Glutamatergic neuron (in vitro differentiated cells): ENCODE measurements at regions not wholly inside any gene's neighbourhood (a gene's known extent, or its start where the extent isn't known, plus 50 kb on each side); places are given as distances from the start of the nearest gene placed in this dataset.

Experiments
- DNase-seq: peaks from one replicate; pipeline ENCODE4 v3.0.0; 2022
- H3K27ac Mint-ChIP-seq: one replicate; pipeline ENCODE4 v1.8.0; 2020; ENCODE audit warnings: mild to moderate bottlenecking, mixed read lengths, inconsistent platforms; ENCODE audit not compliant: unreplicated experiment
- H3K27me3 Mint-ChIP-seq: one replicate; pipeline ENCODE4 v1.8.0; 2020; ENCODE audit warnings: mild to moderate bottlenecking, moderate library complexity, mixed read lengths, inconsistent platforms; ENCODE audit not compliant: unreplicated experiment
- H3K36me3 Mint-ChIP-seq: one replicate; pipeline ENCODE4 v1.8.0; 2020; ENCODE audit warnings: mild to moderate bottlenecking, mixed read lengths, inconsistent platforms; ENCODE audit not compliant: unreplicated experiment
- H3K4me1 Mint-ChIP-seq: one replicate; pipeline ENCODE4 v1.8.0; 2020; ENCODE audit warnings: mild to moderate bottlenecking, low read depth, mixed read lengths, inconsistent platforms; ENCODE audit not compliant: unreplicated experiment
- H3K4me3 Mint-ChIP-seq: one replicate; pipeline ENCODE4 v1.8.0; 2020; ENCODE audit warnings: mild to moderate bottlenecking, mixed read lengths, inconsistent platforms; ENCODE audit not compliant: unreplicated experiment
- H3K9me3 Mint-ChIP-seq: one replicate; pipeline ENCODE4 v1.8.0; 2020; ENCODE audit warnings: mild to moderate bottlenecking, moderate library complexity, mixed read lengths, inconsistent platforms; ENCODE audit not compliant: unreplicated experiment
- CTCF ChIP-seq: fragments of 200-600 bp; sonication (generic); IDR thresholded peaks from one replicate; pipeline ENCODE4 v1.5.0; 2021; ENCODE audit not compliant: partially characterized antibody, unreplicated experiment

- Mint-ChIP-seq H3K27me3 (peaks cover 1% of the 10 kb centered on the region), H3K27ac (no peak overlapping the region), H3K9me3 (no peaks in the 10 kb centered on the region), H3K4me3 (no peak overlapping the region), H3K36me3 (no peaks in the 10 kb centered on the region), H3K4me1 (no peaks in the 10 kb centered on the region)
- TF ChIP-seq CTCF, result no peak
- no peak for DNase-seq
Observed at GRCh38 chr18:30568333-30568732, 474.2 kb downstream of the DSC3 start.

GRCh38 chr18:30566877-30567276 is 475.7 kb downstream of the DSC3 start:
- DNase-seq, result no peak
- Mint-ChIP-seq H3K4me3 (no peak overlapping the region), H3K4me1 (no peaks in the 10 kb centered on the region), H3K27ac (no peak overlapping the region), H3K9me3 (no peaks in the 10 kb centered on the region), H3K27me3 (peaks cover 1% of the 10 kb centered on the region), H3K36me3 (no peaks in the 10 kb centered on the region)
- no peak for TF ChIP-seq CTCF

- Mint-ChIP-seq H3K4me3 (no peak overlapping the region), H3K27me3 (peaks cover 3% of the 10 kb centered on the region), H3K27ac (no peak overlapping the region), H3K4me1 (no peaks in the 10 kb centered on the region), H3K9me3 (no peaks in the 10 kb centered on the region), H3K36me3 (no peaks in the 10 kb centered on the region)
- no peak for TF ChIP-seq CTCF
- no peak for DNase-seq
Observed at GRCh38 chr18:30562231-30562630, 480.3 kb downstream of the DSC3 start.

GRCh38 chr18:30556112-30556511 is 486.4 kb downstream of the DSC3 start:
- Mint-ChIP-seq H3K4me3 (no peak overlapping the region), H3K9me3 (peaks cover 2% of the 10 kb centered on the region), H3K27me3 (peaks cover 1% of the 10 kb centered on the region), H3K27ac (no peak overlapping the region), H3K4me1 (no peaks in the 10 kb centered on the region), H3K36me3 (no peaks in the 10 kb centered on the region)
- DNase-seq, result no peak
- TF ChIP-seq CTCF, result no peak

- Mint-ChIP-seq H3K4me3 (no peak overlapping the region), H3K9me3 (peaks cover 1% of the 10 kb centered on the region), H3K27me3 (no peaks in the 10 kb centered on the region), H3K36me3 (no peaks in the 10 kb centered on the region), H3K27ac (no peak overlapping the region), H3K4me1 (no peaks in the 10 kb centered on the region)
- no peak for DNase-seq
- TF ChIP-seq CTCF, result no peak
Observed at GRCh38 chr18:30545393-30545792, 497.1 kb downstream of the DSC3 start.
